K562 (cell line): ENCODE measurements at regions not wholly inside any gene's neighbourhood (a gene's known extent, or its start where the extent isn't known, plus 50 kb on each side); places are given as distances from the start of the nearest gene placed in this dataset.

ENCODE experiments used
- ATAC-seq: fragments of 200-7000 bp; cut with Tn5 transposase; 3 replicates; pipeline ENCODE4 v1.9.1; 2020; ENCODE audit warnings: moderate library complexity
- BruUV-seq: library from RNA; stranded (reverse); fragments of 400-500 nt; replicated peaks from 2 replicates; lab custom pipeline; 2021; lab: Mats Ljungman, UMichigan
- CTCF ChIA-PET: fragments of 300-600 bp; formaldehyde crosslinking; extraction: SDS; loops from one replicate; lab custom pipeline; 2021; ENCODE audit warnings: low intra/inter-chr PET ratio; lab: Yijun Ruan, JAX
- POLR2A ChIA-PET: fragments of 300-600, 350-650 bp; sonication (Branson Sonifier 250); formaldehyde crosslinking; extraction: SDS; loops from one replicate; lab custom pipeline; 2021; ENCODE audit warnings: antibody characterized with exemption, inconsistent platforms; lab: Yijun Ruan, JAX
- DNase-seq, 4 experiments: peaks; one replicate each; pipeline versions ENCODE4 v3.0.0 to v3.0.0-alpha.2; 2011 to 2018; ENCODE audit warnings: low spot score in 3 of 4, mixed read lengths in 3 of 4; ENCODE audit errors: extremely low read depth in 1 of 4
- FAIRE-seq: peaks from 2 replicates; lab custom pipeline; 2011; peaks lifted over from hg19 to GRCh38; lab: Jason Lieb, UNC
- H2AFZ ChIP-seq: 2 replicates; pipeline ENCODE4 v1.6.0; 2011; ENCODE audit warnings: low read depth, low read length, control low read depth, inconsistent platforms
- H3K27ac ChIP-seq: fragments of 200-600 bp; 3 replicates; pipeline ENCODE4 v1.8.0; 2011; ENCODE audit warnings: low read depth, mild to moderate bottlenecking, control low read depth, inconsistent platforms, low read length, moderate library complexity, mixed read lengths; ENCODE audit errors: extremely low read depth
- H3K27me3 ChIP-seq, 2 experiments: fragments of 300-600 bp in 1 of 2; 2 replicates in 1 of 2; 3 replicates in 1 of 2; pipeline versions ENCODE4 v1.6.0 to v1.8.0; 2011; ENCODE audit warnings: inconsistent platforms in 2 of 2, low read length in 2 of 2, mild to moderate bottlenecking in 1 of 2, mixed read lengths in 1 of 2, moderate library complexity in 1 of 2; ENCODE audit not compliant: control insufficient read depth in 2 of 2, insufficient read depth in 2 of 2
- H3K36me3 ChIP-seq: fragments of 300-600 bp; 3 replicates; pipeline ENCODE4 v1.8.0; 2011; ENCODE audit warnings: mild to moderate bottlenecking, low read length, inconsistent platforms; ENCODE audit not compliant: control insufficient read depth, insufficient read depth
- H3K4me1 ChIP-seq, 2 experiments: fragments of 200-600 bp in 1 of 2; replicated peaks in 1 of 2; 2 replicates in 1 of 2; 3 replicates in 1 of 2; pipeline versions ENCODE4 v1.5.1 to v1.8.0; 2011; ENCODE audit warnings: inconsistent platforms in 2 of 2, low read length in 2 of 2, mild to moderate bottlenecking in 1 of 2, mixed read lengths in 1 of 2, moderate library complexity in 1 of 2; ENCODE audit not compliant: control insufficient read depth in 2 of 2, insufficient read depth in 2 of 2
- H3K4me2 ChIP-seq: 2 replicates; pipeline ENCODE4 v1.6.1; 2011; ENCODE audit warnings: low read length, control low read depth, inconsistent platforms, mixed read lengths; ENCODE audit not compliant: insufficient read depth
- H3K4me3 ChIP-seq: fragments of 200-600 bp; sonication (generic), shearing (Covaris generic); 2 replicates; pipeline ENCODE4 v1.5.1; 2016; ENCODE audit warnings: control low read depth, inconsistent platforms
- H3K79me2 ChIP-seq: fragments of 200-600 bp; 3 replicates; pipeline ENCODE4 v1.8.0; 2011; ENCODE audit warnings: low read length, inconsistent platforms; ENCODE audit not compliant: control insufficient read depth, insufficient read depth
- H3K9ac ChIP-seq, 2 experiments: 2 replicates each; pipeline versions ENCODE4 v1.6.0 to v1.6.1; 2011; ENCODE audit warnings: low read depth in 2 of 2, low read length in 2 of 2, control low read depth in 1 of 2, inconsistent platforms in 1 of 2, mild to moderate bottlenecking in 1 of 2, mixed read lengths in 1 of 2; ENCODE audit not compliant: insufficient read depth in 1 of 2
- H3K9me1 ChIP-seq: one replicate; pipeline ENCODE4 v1.6.0; 2011; ENCODE audit warnings: inconsistent platforms, mild to moderate bottlenecking, low read length, moderate library complexity; ENCODE audit not compliant: control insufficient read depth, insufficient read depth
- H3K9me3 ChIP-seq: replicated peaks from 2 replicates; pipeline ENCODE4 v1.5.1; 2011; ENCODE audit warnings: low read depth, low read length, inconsistent platforms; ENCODE audit not compliant: control insufficient read depth, insufficient read depth
- H4K20me1 ChIP-seq: replicated peaks from 2 replicates; pipeline ENCODE4 v1.6.1; 2011; ENCODE audit warnings: low read length, inconsistent platforms, mixed read lengths; ENCODE audit not compliant: control insufficient read depth, insufficient read depth
- BDP1 ChIP-seq: IDR thresholded peaks from 3 replicates; pipeline ENCODE4 v1.6.1; 2011; ENCODE audit not compliant: insufficient read length, insufficient read depth
- CEBPB ChIP-seq: fragments of 450-650 bp; IDR thresholded peaks from 2 replicates; pipeline ENCODE4 v1.6.1; 2016; ENCODE audit warnings: missing genetic modification characterization, missing compliant biosample characterization
- CEBPG ChIP-seq, 3 experiments: fragments of 200-800 bp in 1 of 3; sonication (Bioruptor generic) in 1 of 3; sonication (generic) in 1 of 3; formaldehyde crosslinking in 1 of 3; IDR thresholded peaks in 2 of 3; conservative IDR thresholded peaks in 1 of 3; 2 replicates each; pipeline versions ENCODE4 v1.6.1 to v1.8.0; 2016 to 2022; ENCODE audit warnings: missing compliant biosample characterization in 2 of 3, missing genetic modification characterization in 2 of 3, mild to moderate bottlenecking in 1 of 3, missing genetic modification reagents in 1 of 3
- CHD2 ChIP-seq: IDR thresholded peaks from 2 replicates; pipeline ENCODE4 v1.6.1; 2011; ENCODE audit warnings: low read depth, low read length
- HDAC2 ChIP-seq: fragments of 450-650 bp; IDR thresholded peaks from 2 replicates; pipeline ENCODE4 v1.6.1; 2016; ENCODE audit warnings: mild to moderate bottlenecking
- MAZ ChIP-seq, 2 experiments: fragments of 450-650 bp in 1 of 2; sonication (generic) in 1 of 2; formaldehyde crosslinking; IDR thresholded peaks in 1 of 2; conservative IDR thresholded peaks in 1 of 2; 2 replicates each; pipeline versions ENCODE4 v1.4.0 to v1.5.0; 2020; ENCODE audit warnings: mild to moderate bottlenecking in 1 of 2, missing genetic modification reagents in 1 of 2
- MEIS2 ChIP-seq: fragments of 450-650 bp; IDR thresholded peaks from 2 replicates; pipeline ENCODE4 v1.6.1; 2014; ENCODE audit warnings: mild to moderate bottlenecking; ENCODE audit not compliant: partially characterized antibody
- NR2C1 ChIP-seq, 2 experiments: fragments of 450-650 bp; IDR thresholded peaks; 2 replicates each; pipeline ENCODE4 v1.6.1; 2017; ENCODE audit warnings: mild to moderate bottlenecking in 2 of 2, antibody characterized with exemption in 1 of 2, inconsistent platforms in 1 of 2, missing compliant biosample characterization in 1 of 2, missing genetic modification characterization in 1 of 2
- SPI1 ChIP-seq: IDR thresholded peaks from 2 replicates; pipeline ENCODE4 v1.6.1; 2011; ENCODE audit warnings: low read depth, low read length, control low read depth, borderline replicate concordance
- ZHX1 ChIP-seq: fragments of 150-350 bp; conservative IDR thresholded peaks from 2 replicates; pipeline ENCODE4 v1.6.1; 2014; ENCODE audit warnings: low read length
- ZNF121 ChIP-seq: sonication (generic); formaldehyde crosslinking; conservative IDR thresholded peaks from 2 replicates; pipeline ENCODE4 v1.8.0; 2022; ENCODE audit warnings: missing genetic modification reagents
- ZNF174 ChIP-seq: fragments of 250-450 bp; sonication (Bioruptor Pico); IDR thresholded peaks from 2 replicates; pipeline ENCODE4 v1.4.0; 2020; ENCODE audit warnings: mild to moderate bottlenecking
- ZNF431 ChIP-seq: sonication (generic); formaldehyde crosslinking; IDR thresholded peaks from 2 replicates; pipeline ENCODE4 v1.8.0; 2022; ENCODE audit warnings: mild to moderate bottlenecking, missing genetic modification reagents
- WGBS: fragments of 100-300 bp; shearing (Covaris generic); methylation state at CpG from one replicate; pipeline ENCODE4 v1.1.6; 2016; ENCODE audit warnings: low coverage, mixed read lengths; ENCODE audit not compliant: insufficient coverage; ENCODE audit errors: missing lambda C conversion rate; 5-methylcytosine and 5-hydroxymethylcytosine counted together
- in situ Hi-C: fragments of 300-500 bp; cut with MboI; formaldehyde crosslinking; loops from 4 replicates; pipeline ENCODE4 v1.15.0; 2018; ENCODE audit warnings: inconsistent platforms, mixed read lengths
- intact Hi-C: fragments of 100-400 bp; cut with micrococcal nuclease; formaldehyde crosslinking; loops from 2 replicates; pipeline ENCODE4 v1.14.2; 2022
- TF ChIP-seq, protein P1 (sequence below): fragments of 450-650 bp; IDR thresholded peaks from 2 replicates; pipeline ENCODE4 v1.6.1; 2016
- TF ChIP-seq, protein P2 (sequence below), 2 experiments: fragments of 450-650 bp; conservative IDR thresholded peaks; 2 replicates each; pipeline ENCODE4 v1.6.1; 2017; ENCODE audit warnings: mild to moderate bottlenecking in 2 of 2, moderate library complexity in 2 of 2

- Histone ChIP-seq H3K9ac (no peak overlapping the region), H3K36me3 (no peaks in the 10 kb centered on the region), H4K20me1 (no peaks in the 10 kb centered on the region), H3K79me2 (no peaks in the 10 kb centered on the region), H3K4me2 (no peak overlapping the region), H3K4me1 (peaks cover 17 to 30% of the 10 kb centered on the region in 2 experiments), H3K9me1 (no peaks in the 10 kb centered on the region), H3K27ac (no peak overlapping the region), H2AFZ (peak overlapping the region; percentile 71), H3K9me3 (no peaks in the 10 kb centered on the region), H3K4me3 (no peak overlapping the region), H3K27me3 (no peaks in the 10 kb centered on the region)
- ChIA-PET POLR2A (no interaction called here), CTCF (no interaction called here)
- BruUV-seq: no TSS peak
- FAIRE-seq: peak; percentile 62
- in situ Hi-C loops (no loop called here), intact Hi-C loops (no loop called here)
- ATAC-seq: peak; percentile 35
- DNase-seq: peak in 1 of 4 experiments; percentile 24
- 38% methylated on average over 3 of the region's 3 CpGs for WGBS
- TF ChIP-seq ZNF121 (CRISPR knock-in tag) (no peak), BDP1 (no peak), CEBPB (tag) (0 out of 2 replicates have a peak, but pooled peaks have one; percentile 17), CHD2 (no peak), MAZ (CRISPR knock-in tag; conservative IDR thresholded peaks at IDR 0.05 in 1 of 2, IDR thresholded peaks at IDR 0.05 in 1 of 2) (0 out of 4 replicates have a peak, but pooled peaks of 1 of the 2 experiments have one; percentile 26), ZNF174 (CRISPR knock-in tag) (no peak), NR2C1 (IDR thresholded peaks at IDR 0.05) (no peak), NR2C1 (tag; IDR thresholded peaks at IDR 0.05) (no peak), HDAC2 (no peak), SPI1 (peak; percentile 95), ZNF431 (CRISPR knock-in tag) (no peak), CEBPG (CRISPR knock-in tag; IDR thresholded peaks at IDR 0.05) (peak; percentile 40; the same call in 1 of the 2 replicates), CEBPG (tag; conservative IDR thresholded peaks at IDR 0.05 in 1 of 2, IDR thresholded peaks at IDR 0.05 in 1 of 2) (no peak), MEIS2 (peak; percentile 79), ZHX1 (no peak)
- TF ChIP-seq, protein P1, sequence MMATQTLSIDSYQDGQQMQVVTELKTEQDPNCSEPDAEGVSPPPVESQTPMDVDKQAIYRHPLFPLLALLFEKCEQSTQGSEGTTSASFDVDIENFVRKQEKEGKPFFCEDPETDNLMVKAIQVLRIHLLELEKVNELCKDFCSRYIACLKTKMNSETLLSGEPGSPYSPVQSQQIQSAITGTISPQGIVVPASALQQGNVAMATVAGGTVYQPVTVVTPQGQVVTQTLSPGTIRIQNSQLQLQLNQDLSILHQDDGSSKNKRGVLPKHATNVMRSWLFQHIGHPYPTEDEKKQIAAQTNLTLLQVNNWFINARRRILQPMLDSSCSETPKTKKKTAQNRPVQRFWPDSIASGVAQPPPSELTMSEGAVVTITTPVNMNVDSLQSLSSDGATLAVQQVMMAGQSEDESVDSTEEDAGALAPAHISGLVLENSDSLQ: peak; percentile 15; the same call in 1 of the 2 replicates
- TF ChIP-seq, protein P2, sequence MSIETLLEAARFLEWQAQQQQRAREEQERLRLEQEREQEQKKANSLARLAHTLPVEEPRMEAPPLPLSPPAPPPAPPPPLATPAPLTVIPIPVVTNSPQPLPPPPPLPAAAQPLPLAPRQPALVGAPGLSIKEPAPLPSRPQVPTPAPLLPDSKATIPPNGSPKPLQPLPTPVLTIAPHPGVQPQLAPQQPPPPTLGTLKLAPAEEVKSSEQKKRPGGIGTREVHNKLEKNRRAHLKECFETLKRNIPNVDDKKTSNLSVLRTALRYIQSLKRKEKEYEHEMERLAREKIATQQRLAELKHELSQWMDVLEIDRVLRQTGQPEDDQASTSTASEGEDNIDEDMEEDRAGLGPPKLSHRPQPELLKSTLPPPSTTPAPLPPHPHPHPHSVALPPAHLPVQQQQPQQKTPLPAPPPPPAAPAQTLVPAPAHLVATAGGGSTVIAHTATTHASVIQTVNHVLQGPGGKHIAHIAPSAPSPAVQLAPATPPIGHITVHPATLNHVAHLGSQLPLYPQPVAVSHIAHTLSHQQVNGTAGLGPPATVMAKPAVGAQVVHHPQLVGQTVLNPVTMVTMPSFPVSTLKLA (conservative IDR thresholded peaks at IDR 0.05): 0 out of 4 replicates have a peak, but pooled peaks of 1 of the 2 experiments have one; percentile 16
These were observed 52.1 kb upstream of the CDKN2AIP start for GRCh38 chr4:183392377-183392776.
